Adrenal gland (tissue), 5 donors: ENCODE measurements at regions not wholly inside any gene's neighbourhood (a gene's known extent, or its start where the extent isn't known, plus 50 kb on each side); places are given as distances from the start of the nearest gene placed in this dataset.

Source experiments
- POLR2A ChIP-seq, 2 donors: fragments of 450-650 bp; IDR thresholded peaks; one replicate each; pipeline ENCODE4 v1.6.1; 2017; ENCODE audit warnings: antibody characterized with exemption in 2 of 2, mild to moderate bottlenecking in 2 of 2, moderate library complexity in 1 of 2
- TF ChIP-seq, protein P1 (sequence below), 6 experiments: fragments of 450-650 bp in 4 of 6; fragments of 200-600 bp in 2 of 6; sonication (generic) in 1 of 6; IDR thresholded peaks; 1 replicate in 5 of 6; 2 replicates in 1 of 6; pipeline versions ENCODE4 v1.5.1 to v1.8.0; 2016 to 2021; ENCODE audit warnings: antibody characterized with exemption in 6 of 6, mild to moderate bottlenecking in 2 of 6, moderate library complexity in 1 of 6
- donor health status: DM: no; HTN: no; CAD: no.

DNA sequence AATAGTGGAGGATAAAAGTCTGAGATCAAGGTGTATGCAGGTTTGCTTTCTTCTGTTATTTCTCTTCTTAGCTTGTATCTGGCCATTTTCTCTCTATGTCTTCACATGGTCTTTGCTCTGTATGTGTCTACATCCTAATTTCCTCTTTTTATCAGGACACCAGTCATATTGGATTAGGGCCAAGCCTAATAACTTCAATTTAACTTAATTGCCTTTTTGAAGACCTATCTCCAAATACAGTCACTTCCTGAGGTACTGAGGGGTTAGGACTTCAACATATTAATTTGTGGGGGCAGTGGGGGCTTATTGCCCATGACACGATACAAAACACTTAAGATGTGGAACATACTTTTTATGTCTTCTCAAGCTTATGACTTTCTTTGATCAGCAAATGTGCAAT lies 632.9 kb upstream of the CELF4 start:
- TF ChIP-seq, protein P1, sequence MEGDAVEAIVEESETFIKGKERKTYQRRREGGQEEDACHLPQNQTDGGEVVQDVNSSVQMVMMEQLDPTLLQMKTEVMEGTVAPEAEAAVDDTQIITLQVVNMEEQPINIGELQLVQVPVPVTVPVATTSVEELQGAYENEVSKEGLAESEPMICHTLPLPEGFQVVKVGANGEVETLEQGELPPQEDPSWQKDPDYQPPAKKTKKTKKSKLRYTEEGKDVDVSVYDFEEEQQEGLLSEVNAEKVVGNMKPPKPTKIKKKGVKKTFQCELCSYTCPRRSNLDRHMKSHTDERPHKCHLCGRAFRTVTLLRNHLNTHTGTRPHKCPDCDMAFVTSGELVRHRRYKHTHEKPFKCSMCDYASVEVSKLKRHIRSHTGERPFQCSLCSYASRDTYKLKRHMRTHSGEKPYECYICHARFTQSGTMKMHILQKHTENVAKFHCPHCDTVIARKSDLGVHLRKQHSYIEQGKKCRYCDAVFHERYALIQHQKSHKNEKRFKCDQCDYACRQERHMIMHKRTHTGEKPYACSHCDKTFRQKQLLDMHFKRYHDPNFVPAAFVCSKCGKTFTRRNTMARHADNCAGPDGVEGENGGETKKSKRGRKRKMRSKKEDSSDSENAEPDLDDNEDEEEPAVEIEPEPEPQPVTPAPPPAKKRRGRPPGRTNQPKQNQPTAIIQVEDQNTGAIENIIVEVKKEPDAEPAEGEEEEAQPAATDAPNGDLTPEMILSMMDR (IDR thresholded peaks at IDR 0.05), result no peak
- no peak for TF ChIP-seq POLR2A (IDR thresholded peaks at IDR 0.05)
